ENCODE measurements at regions not wholly inside any gene's neighbourhood (a gene's known extent, or its start where the extent isn't known, plus 50 kb on each side); places are given as distances from the start of the nearest gene placed in this dataset.

- TF ChIP-seq, protein P1, sequence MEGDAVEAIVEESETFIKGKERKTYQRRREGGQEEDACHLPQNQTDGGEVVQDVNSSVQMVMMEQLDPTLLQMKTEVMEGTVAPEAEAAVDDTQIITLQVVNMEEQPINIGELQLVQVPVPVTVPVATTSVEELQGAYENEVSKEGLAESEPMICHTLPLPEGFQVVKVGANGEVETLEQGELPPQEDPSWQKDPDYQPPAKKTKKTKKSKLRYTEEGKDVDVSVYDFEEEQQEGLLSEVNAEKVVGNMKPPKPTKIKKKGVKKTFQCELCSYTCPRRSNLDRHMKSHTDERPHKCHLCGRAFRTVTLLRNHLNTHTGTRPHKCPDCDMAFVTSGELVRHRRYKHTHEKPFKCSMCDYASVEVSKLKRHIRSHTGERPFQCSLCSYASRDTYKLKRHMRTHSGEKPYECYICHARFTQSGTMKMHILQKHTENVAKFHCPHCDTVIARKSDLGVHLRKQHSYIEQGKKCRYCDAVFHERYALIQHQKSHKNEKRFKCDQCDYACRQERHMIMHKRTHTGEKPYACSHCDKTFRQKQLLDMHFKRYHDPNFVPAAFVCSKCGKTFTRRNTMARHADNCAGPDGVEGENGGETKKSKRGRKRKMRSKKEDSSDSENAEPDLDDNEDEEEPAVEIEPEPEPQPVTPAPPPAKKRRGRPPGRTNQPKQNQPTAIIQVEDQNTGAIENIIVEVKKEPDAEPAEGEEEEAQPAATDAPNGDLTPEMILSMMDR (IDR thresholded peaks at IDR 0.05): no peak
- no peak for TF ChIP-seq POLR2A (IDR thresholded peaks at IDR 0.05)
These were observed 424.8 kb upstream of the ZEB2 start for GRCh38 chr2:144944546-144945220.

All from Peyer's patch (tissue), 4 donors.